ENCODE measurements at regions not wholly inside any gene's neighbourhood (a gene's known extent, or its start where the extent isn't known, plus 50 kb on each side); places are given as distances from the start of the nearest gene placed in this dataset.

DNA sequence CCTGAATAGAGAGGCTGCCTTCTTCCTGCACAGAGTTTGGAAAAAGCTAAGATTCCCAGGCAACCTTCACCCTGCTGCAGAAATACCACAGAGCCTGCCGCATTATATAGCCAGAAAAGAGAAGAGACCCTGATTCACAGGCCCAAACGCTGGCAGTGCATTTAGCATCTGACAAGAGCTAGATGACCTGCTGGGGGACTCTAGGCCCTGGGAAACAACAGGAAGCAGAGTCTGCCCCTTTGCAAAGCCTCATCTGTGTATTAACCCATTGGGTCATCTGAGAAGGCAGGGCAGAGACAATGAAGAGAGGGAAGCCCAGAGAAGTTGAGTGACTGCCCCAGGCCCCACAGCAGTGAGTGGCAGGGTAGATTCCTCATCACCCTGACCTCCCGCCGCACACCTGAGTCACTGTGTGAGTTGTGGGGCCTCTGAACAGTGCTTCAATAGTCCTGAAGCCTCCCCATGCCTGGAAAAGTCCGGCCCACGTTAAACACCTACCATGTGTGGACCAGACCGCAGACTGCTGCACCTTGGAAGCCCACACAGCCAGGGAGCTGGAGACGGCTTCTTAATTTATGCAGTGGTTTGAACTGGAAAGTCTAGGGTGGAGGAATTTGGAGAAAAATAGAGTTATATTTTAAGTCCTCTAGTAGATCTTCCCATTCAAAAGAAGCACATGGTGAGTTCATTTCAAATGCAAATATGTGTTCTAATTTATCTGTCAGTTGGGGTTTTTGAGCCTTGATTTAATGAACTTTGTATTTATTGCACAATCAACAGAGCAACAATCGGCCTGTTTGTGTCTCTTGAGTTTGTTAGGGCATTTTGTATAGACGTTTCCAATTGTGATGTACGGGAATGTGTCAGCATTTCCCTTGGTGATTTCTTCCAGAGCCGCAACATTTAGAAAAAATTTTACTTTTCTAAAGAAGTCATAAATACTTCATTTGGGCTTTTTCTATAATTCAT is 80.4 kb upstream of the GPR26 start:
- no peak for ATAC-seq
- no peaks in the 10 kb centered on the region for H3K36me3 ChIP-seq (ENCODE audit: control insufficient read depth in 2 of 3, insufficient read depth in 3 of 3, low read length in 3 of 3)
- Mint-ChIP-seq H3K4me3 (no peak overlapping the region), H3K27ac (no peak overlapping the region), H3K27me3 (peaks cover 20 to 60% (median 37%) of the 10 kb centered on the region in 5 donors), H3K9me3 (peaks cover 0 to 4% (median 0%) of the 10 kb centered on the region in 11 donors), H3K36me3 (no peaks in the 10 kb centered on the region), H3K4me1 (peaks cover 0 to 3% (median 0%) of the 10 kb centered on the region in 7 donors)
- ChIA-PET POLR2A (no interaction called here), CTCF (no interaction called here)
- intact Hi-C loops (cut with micrococcal nuclease), result no loop called here
- no peak overlapping the region for H3K4me3 ChIP-seq (ENCODE audit: low read length)
- H3K27me3 ChIP-seq (ENCODE audit: control insufficient read depth in 2 of 2, insufficient read depth in 2 of 2, low read length in 2 of 2), result peaks cover 0 to 2% of the 10 kb centered on the region in 2 donors
- DNase-seq, result no peak
- H3K27ac ChIP-seq (ENCODE audit: low read depth, low read length), result no peak overlapping the region
- no peaks in the 10 kb centered on the region for H3K9me3 ChIP-seq (ENCODE audit: control insufficient read depth in 2 of 3, low read length in 3 of 3)
- no peaks in the 10 kb centered on the region for H3K4me1 ChIP-seq (ENCODE audit: control insufficient read depth in 2 of 2, insufficient read depth in 2 of 2, low read length in 2 of 2)

GRCh38 chr10:123587110-123587509 is 79.0 kb upstream of the GPR26 start:
- ATAC-seq (no peak), DNase-seq (no peak)
- Mint-ChIP-seq H3K36me3 (no peaks in the 10 kb centered on the region), H3K4me3 (no peak overlapping the region), H3K27ac (no peak overlapping the region), H3K9me3 (peaks cover 0 to 4% (median 0%) of the 10 kb centered on the region in 11 donors), H3K4me1 (peaks cover 0 to 3% (median 0%) of the 10 kb centered on the region in 7 donors), H3K27me3 (peaks cover 18 to 47% (median 34%) of the 10 kb centered on the region in 5 donors)
- peaks cover 0 to 2% of the 10 kb centered on the region in 2 donors for H3K27me3 ChIP-seq (ENCODE audit: control insufficient read depth in 2 of 2, insufficient read depth in 2 of 2, low read length in 2 of 2)
- no peak overlapping the region for H3K4me3 ChIP-seq (ENCODE audit: low read length)
- POLR2A ChIA-PET, result no interaction called here
- CTCF ChIA-PET, result no interaction called here
- no peaks in the 10 kb centered on the region for H3K4me1 ChIP-seq (ENCODE audit: control insufficient read depth in 2 of 2, insufficient read depth in 2 of 2, low read length in 2 of 2)
- intact Hi-C loops (cut with micrococcal nuclease), result no loop called here
- H3K27ac ChIP-seq (ENCODE audit: low read depth, low read length), result no peak overlapping the region
- H3K36me3 ChIP-seq (ENCODE audit: control insufficient read depth in 2 of 3, insufficient read depth in 3 of 3, low read length in 3 of 3), result no peaks in the 10 kb centered on the region
- H3K9me3 ChIP-seq (ENCODE audit: control insufficient read depth in 2 of 3, low read length in 3 of 3), result no peaks in the 10 kb centered on the region

GRCh38 chr10:123588386-123588914 is 77.7 kb upstream of the GPR26 start:
- peaks cover 0 to 4% (median 0%) of the 10 kb centered on the region in 11 donors for H3K9me3 Mint-ChIP-seq
- DNase-seq (no peak), ATAC-seq (no peak)
- no peaks in the 10 kb centered on the region for H3K4me1 ChIP-seq (ENCODE audit: control insufficient read depth in 2 of 2, insufficient read depth in 2 of 2, low read length in 2 of 2)
- peaks cover 8 to 36% (median 32%) of the 10 kb centered on the region in 5 donors for H3K27me3 Mint-ChIP-seq
- H3K27me3 ChIP-seq (ENCODE audit: control insufficient read depth in 2 of 2, insufficient read depth in 2 of 2, low read length in 2 of 2), result peaks cover 0 to 2% of the 10 kb centered on the region in 2 donors
- intact Hi-C loops (cut with micrococcal nuclease), result no loop called here
- H3K4me3 Mint-ChIP-seq, result no peak overlapping the region
- H3K27ac ChIP-seq (ENCODE audit: low read depth, low read length), result no peak overlapping the region
- no peak overlapping the region for H3K27ac Mint-ChIP-seq
- no peaks in the 10 kb centered on the region for H3K9me3 ChIP-seq (ENCODE audit: control insufficient read depth in 2 of 3, low read length in 3 of 3)
- H3K4me1 Mint-ChIP-seq, result peaks cover 0 to 3% (median 0%) of the 10 kb centered on the region in 7 donors
- H3K36me3 Mint-ChIP-seq, result no peaks in the 10 kb centered on the region
- CTCF ChIA-PET, result no interaction called here
- H3K36me3 ChIP-seq (ENCODE audit: control insufficient read depth in 2 of 3, insufficient read depth in 3 of 3, low read length in 3 of 3), result no peaks in the 10 kb centered on the region
- POLR2A ChIA-PET, result no interaction called here
- no peak overlapping the region for H3K4me3 ChIP-seq (ENCODE audit: low read length)

DNA sequence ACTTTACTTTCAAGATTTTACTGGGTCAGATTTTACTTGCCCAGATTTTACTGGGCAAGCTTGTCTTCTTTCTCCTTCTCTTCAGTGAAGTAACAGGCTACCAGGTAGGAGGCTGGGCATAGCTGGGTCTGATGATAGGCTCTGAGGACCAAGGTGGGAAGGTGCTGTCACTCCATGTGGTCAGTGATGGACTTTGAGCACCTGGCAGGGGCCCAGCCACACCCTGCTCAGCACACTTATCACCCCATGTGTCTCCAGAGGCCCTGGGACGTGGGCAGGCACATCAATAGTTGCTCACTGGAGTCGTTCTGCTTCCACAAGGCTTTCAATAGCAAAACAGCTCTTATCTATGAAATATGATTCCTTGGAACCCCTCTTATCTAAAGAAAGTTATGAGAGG is 70.5 kb upstream of the GPR26 start:
- Mint-ChIP-seq H3K27ac (no peak overlapping the region), H3K4me1 (no peaks in the 10 kb centered on the region), H3K9me3 (peaks cover 0 to 6% (median under 1%) of the 10 kb centered on the region in 11 donors), H3K4me3 (no peak overlapping the region), H3K36me3 (no peaks in the 10 kb centered on the region), H3K27me3 (peaks cover 0 to 42% (median 16%) of the 10 kb centered on the region in 5 donors)
- ChIA-PET POLR2A (no interaction called here), CTCF (interaction anchor here (1.2 kb wide), 1 partner anchor 32 kb away, joined by 3 read pairs; no protein-coding TSS in a partner anchor)
- no peak for DNase-seq
- Histone ChIP-seq H3K4me1 (ENCODE audit: control insufficient read depth in 2 of 2, insufficient read depth in 2 of 2, low read length in 2 of 2) (no peaks in the 10 kb centered on the region), H3K9me3 (ENCODE audit: control insufficient read depth in 2 of 3, low read length in 3 of 3) (no peaks in the 10 kb centered on the region), H3K36me3 (ENCODE audit: control insufficient read depth in 2 of 3, insufficient read depth in 3 of 3, low read length in 3 of 3) (no peaks in the 10 kb centered on the region), H3K27me3 (ENCODE audit: control insufficient read depth in 2 of 2, insufficient read depth in 2 of 2, low read length in 2 of 2) (no peaks in the 10 kb centered on the region), H3K27ac (ENCODE audit: low read depth, low read length) (no peak overlapping the region), H3K4me3 (ENCODE audit: low read length) (no peak overlapping the region)
- no peak for ATAC-seq
- intact Hi-C loops (cut with micrococcal nuclease), result no loop called here

DNA sequence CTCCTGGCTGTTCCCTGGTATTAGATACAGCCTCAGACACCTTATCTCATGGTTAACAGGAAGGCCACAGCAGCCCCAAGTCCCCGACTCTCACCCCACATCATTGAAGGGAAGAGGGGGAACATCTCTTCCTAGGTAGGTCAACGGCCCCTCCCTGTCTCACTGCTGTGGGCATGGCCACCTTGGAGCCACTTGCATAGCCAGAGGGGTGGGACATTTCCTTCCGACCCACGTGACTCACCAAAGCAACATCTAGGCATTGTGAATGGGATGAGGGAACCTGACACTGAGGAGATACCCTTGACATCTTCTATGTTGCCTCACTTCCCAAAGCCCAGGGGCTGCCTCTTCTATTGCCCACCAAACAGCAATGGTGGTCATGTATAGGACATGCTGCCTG is 68.5 kb upstream of the GPR26 start:
- H3K27me3 Mint-ChIP-seq, result peaks cover 4 to 43% (median 12%) of the 10 kb centered on the region in 5 donors
- POLR2A ChIA-PET, result no interaction called here

DNA sequence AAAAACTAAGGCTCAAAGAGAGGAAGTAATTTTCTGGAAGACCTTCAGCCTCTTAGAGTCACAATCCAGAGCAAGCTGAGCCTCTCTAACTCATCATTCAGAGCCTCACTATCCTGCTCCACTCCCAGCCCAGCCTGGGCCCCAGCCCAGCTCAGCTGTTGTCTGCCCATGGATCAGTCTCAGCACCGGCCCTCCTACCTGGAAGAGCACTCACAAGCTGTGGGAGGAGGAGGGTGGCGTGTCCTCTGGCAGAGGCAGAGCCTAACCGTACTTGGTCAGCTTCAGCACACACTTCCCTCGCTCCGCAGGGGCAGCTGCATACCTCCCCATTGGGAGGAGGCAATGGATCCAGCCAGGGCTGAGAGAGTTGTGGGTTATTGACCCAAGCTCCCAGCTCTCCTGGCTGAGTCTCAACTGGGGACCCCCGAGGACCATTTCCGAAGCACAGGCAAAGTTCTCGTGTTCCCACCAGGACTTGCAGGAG is 66.7 kb upstream of the GPR26 start:
- ATAC-seq, result no peak
- Mint-ChIP-seq H3K27me3 (peaks cover 4 to 52% (median 15%) of the 10 kb centered on the region in 5 donors), H3K27ac (no peak overlapping the region), H3K4me3 (no peak overlapping the region), H3K9me3 (peaks cover 0 to 30% (median 13%) of the 10 kb centered on the region in 11 donors), H3K4me1 (no peaks in the 10 kb centered on the region), H3K36me3 (peaks cover 0 to 4% (median 0%) of the 10 kb centered on the region in 5 donors)
- ChIA-PET CTCF (no interaction called here), POLR2A (no interaction called here)
- Histone ChIP-seq H3K36me3 (ENCODE audit: control insufficient read depth in 2 of 3, insufficient read depth in 3 of 3, low read length in 3 of 3) (no peaks in the 10 kb centered on the region), H3K4me3 (ENCODE audit: low read length) (no peak overlapping the region), H3K27ac (ENCODE audit: low read depth, low read length) (no peak overlapping the region), H3K9me3 (ENCODE audit: control insufficient read depth in 2 of 3, low read length in 3 of 3) (no peaks in the 10 kb centered on the region), H3K4me1 (ENCODE audit: control insufficient read depth in 2 of 2, insufficient read depth in 2 of 2, low read length in 2 of 2) (no peaks in the 10 kb centered on the region), H3K27me3 (ENCODE audit: control insufficient read depth in 2 of 2, insufficient read depth in 2 of 2, low read length in 2 of 2) (no peaks in the 10 kb centered on the region)
- DNase-seq, result no peak
- intact Hi-C loops (cut with micrococcal nuclease), result no loop called here

More for the DNA sequence above, 68.5 kb upstream of the GPR26 start:
- H3K36me3 Mint-ChIP-seq, result no peaks in the 10 kb centered on the region
- Histone ChIP-seq H3K27me3 (ENCODE audit: control insufficient read depth in 2 of 2, insufficient read depth in 2 of 2, low read length in 2 of 2) (no peaks in the 10 kb centered on the region), H3K4me3 (ENCODE audit: low read length) (no peak overlapping the region), H3K27ac (ENCODE audit: low read depth, low read length) (no peak overlapping the region), H3K36me3 (ENCODE audit: control insufficient read depth in 2 of 3, insufficient read depth in 3 of 3, low read length in 3 of 3) (no peaks in the 10 kb centered on the region), H3K9me3 (ENCODE audit: control insufficient read depth in 2 of 3, low read length in 3 of 3) (no peaks in the 10 kb centered on the region), H3K4me1 (ENCODE audit: control insufficient read depth in 2 of 2, insufficient read depth in 2 of 2, low read length in 2 of 2) (no peaks in the 10 kb centered on the region)
- CTCF ChIA-PET, result no interaction called here
- intact Hi-C loops (cut with micrococcal nuclease), result no loop called here
- H3K9me3 Mint-ChIP-seq, result peaks cover 0 to 20% (median 10%) of the 10 kb centered on the region in 11 donors
- no peaks in the 10 kb centered on the region for H3K4me1 Mint-ChIP-seq
- ATAC-seq (no peak), DNase-seq (no peak)
- H3K27ac Mint-ChIP-seq, result no peak overlapping the region
- no peak overlapping the region for H3K4me3 Mint-ChIP-seq

Measured in naive thymus-derived CD4-positive, alpha-beta T cell (primary cell).